ENCODE measurements at regions not wholly inside any gene's neighbourhood (a gene's known extent, or its start where the extent isn't known, plus 50 kb on each side); places are given as distances from the start of the nearest gene placed in this dataset.

GRCh38 chr10:131514454-131514853 lies 202.9 kb upstream of the TCERG1L start:
- peaks cover 5% of the 10 kb centered on the region for H3K27me3 Mint-ChIP-seq (ENCODE audit: unreplicated experiment)
- H3K27ac Mint-ChIP-seq (ENCODE audit: unreplicated experiment): no peak overlapping the region
- H3K4me3 Mint-ChIP-seq (ENCODE audit: unreplicated experiment): no peak overlapping the region
- H3K36me3 Mint-ChIP-seq (ENCODE audit: unreplicated experiment): no peaks in the 10 kb centered on the region
- TF ChIP-seq CTCF (IDR thresholded peaks at IDR 0.05; ENCODE audit: partially characterized antibody, unreplicated experiment): no peak
- no peak for DNase-seq
- peaks cover 7% of the 10 kb centered on the region for H3K9me3 Mint-ChIP-seq (ENCODE audit: unreplicated experiment)
- no peaks in the 10 kb centered on the region for H3K4me1 Mint-ChIP-seq (ENCODE audit: low read depth, unreplicated experiment)

- peaks cover 5% of the 10 kb centered on the region for H3K27me3 Mint-ChIP-seq (ENCODE audit: unreplicated experiment)
- H3K4me3 Mint-ChIP-seq (ENCODE audit: unreplicated experiment): no peak overlapping the region
- H3K4me1 Mint-ChIP-seq (ENCODE audit: low read depth, unreplicated experiment): no peaks in the 10 kb centered on the region
- H3K9me3 Mint-ChIP-seq (ENCODE audit: unreplicated experiment): peaks cover 7% of the 10 kb centered on the region
- no peak for DNase-seq
- no peak for TF ChIP-seq CTCF (IDR thresholded peaks at IDR 0.05; ENCODE audit: partially characterized antibody, unreplicated experiment)
- no peak overlapping the region for H3K27ac Mint-ChIP-seq (ENCODE audit: unreplicated experiment)
- no peaks in the 10 kb centered on the region for H3K36me3 Mint-ChIP-seq (ENCODE audit: unreplicated experiment)
Observed at GRCh38 chr10:131516285-131516684, 204.8 kb upstream of the TCERG1L start.

- no peak overlapping the region for H3K27ac Mint-ChIP-seq (ENCODE audit: unreplicated experiment)
- H3K36me3 Mint-ChIP-seq (ENCODE audit: unreplicated experiment): no peaks in the 10 kb centered on the region
- DNase-seq: no peak
- H3K4me1 Mint-ChIP-seq (ENCODE audit: low read depth, unreplicated experiment): no peaks in the 10 kb centered on the region
- peaks cover 7% of the 10 kb centered on the region for H3K9me3 Mint-ChIP-seq (ENCODE audit: unreplicated experiment)
- TF ChIP-seq CTCF (IDR thresholded peaks at IDR 0.05; ENCODE audit: partially characterized antibody, unreplicated experiment): no peak
- H3K27me3 Mint-ChIP-seq (ENCODE audit: unreplicated experiment): peaks cover 5% of the 10 kb centered on the region
- H3K4me3 Mint-ChIP-seq (ENCODE audit: unreplicated experiment): no peak overlapping the region
Observed at GRCh38 chr10:131517781-131518180, 206.3 kb upstream of the TCERG1L start.

GRCh38 chr10:131519723-131520605 lies 208.4 kb upstream of the TCERG1L start:
- no peak overlapping the region for H3K4me3 Mint-ChIP-seq (ENCODE audit: unreplicated experiment)
- no peak overlapping the region for H3K27ac Mint-ChIP-seq (ENCODE audit: unreplicated experiment)
- no peaks in the 10 kb centered on the region for H3K36me3 Mint-ChIP-seq (ENCODE audit: unreplicated experiment)
- peaks cover 7% of the 10 kb centered on the region for H3K9me3 Mint-ChIP-seq (ENCODE audit: unreplicated experiment)
- no peak for DNase-seq
- no peak for TF ChIP-seq CTCF (IDR thresholded peaks at IDR 0.05; ENCODE audit: partially characterized antibody, unreplicated experiment)
- H3K4me1 Mint-ChIP-seq (ENCODE audit: low read depth, unreplicated experiment): no peaks in the 10 kb centered on the region
- peaks cover 4% of the 10 kb centered on the region for H3K27me3 Mint-ChIP-seq (ENCODE audit: unreplicated experiment)
